Stimulated activated CD4-positive, alpha-beta T cell treated with anti-CD3 and anti-CD28 coated beads, Interleukin-12 subunit alpha, Interleukin-12 subunit beta, amount 100 ng/mL, for 24 hours (primary cell): ENCODE measurements at regions not wholly inside any gene's neighbourhood (a gene's known extent, or its start where the extent isn't known, plus 50 kb on each side); places are given as distances from the start of the nearest gene placed in this dataset.
"Not testable (repeated sequence)": the region's sequence is repeated elsewhere in the genome, so short reads cannot be mapped to it uniquely, and the experiment has no call there.

Source experiments
- DNase-seq, 2 experiments: peaks; one replicate each; pipeline ENCODE4 v3.0.0-alpha.2; 2020; ENCODE audit warnings: low read depth in 2 of 2

DNA sequence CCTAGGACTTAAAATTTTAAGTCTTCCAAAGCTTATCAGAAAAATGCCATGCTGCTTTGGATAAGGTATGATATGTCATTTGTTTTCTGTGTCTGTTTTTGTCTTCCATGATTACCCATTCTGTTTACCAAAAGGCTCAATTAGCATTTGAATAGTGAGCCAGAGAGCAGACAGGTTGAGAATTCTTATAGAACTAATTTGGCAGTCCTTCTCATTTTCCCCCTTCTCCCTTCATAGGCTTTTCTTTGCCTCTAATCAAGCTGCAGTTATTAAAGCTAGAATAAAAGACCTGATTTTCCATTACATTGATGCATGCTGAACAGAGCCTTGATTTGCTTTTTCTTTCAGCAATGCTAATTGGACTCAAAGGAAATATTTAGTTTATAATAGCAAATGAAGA is 993.0 kb downstream of the MAT2B start:
- DNase-seq = no peak

DNA sequence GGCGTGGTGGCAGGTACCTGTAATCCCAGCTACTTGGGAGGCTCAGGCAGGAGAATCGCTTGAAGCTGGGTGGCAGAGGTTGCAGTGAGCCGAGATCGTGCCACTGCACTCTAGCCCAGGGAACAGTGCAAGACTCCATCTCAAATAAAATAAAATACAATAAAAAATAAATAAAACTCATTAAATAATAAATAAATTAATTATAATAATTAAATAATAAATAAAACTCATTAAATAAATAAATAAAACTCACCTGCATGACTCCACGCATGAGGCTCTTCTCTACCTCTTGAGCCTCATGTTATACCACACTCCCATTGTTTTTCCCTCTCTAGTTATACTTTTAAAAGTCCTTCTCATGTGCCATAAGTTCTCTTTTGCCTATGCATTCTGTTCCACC is 995.4 kb downstream of the MAT2B start:
- DNase-seq = no peak

DNA sequence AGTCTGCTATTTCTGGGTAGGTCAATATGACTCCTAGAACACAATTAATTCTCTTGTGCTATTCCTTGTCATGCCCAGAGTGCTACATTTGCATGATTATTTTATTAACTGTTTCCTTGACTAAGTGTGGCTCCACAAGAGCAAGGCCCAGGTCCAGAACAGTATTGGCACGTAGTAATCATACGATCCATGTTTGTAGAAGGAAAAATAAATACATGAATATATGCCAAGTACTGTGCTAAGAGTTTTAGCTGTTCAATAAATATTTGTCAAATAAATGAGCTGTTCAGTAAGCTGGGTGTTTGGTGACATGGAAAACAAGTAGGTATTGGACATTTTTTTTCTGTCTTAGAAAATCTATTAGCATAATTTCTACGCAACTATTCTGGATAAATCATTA is 995.9 kb downstream of the MAT2B start:
- no peak for DNase-seq

DNA sequence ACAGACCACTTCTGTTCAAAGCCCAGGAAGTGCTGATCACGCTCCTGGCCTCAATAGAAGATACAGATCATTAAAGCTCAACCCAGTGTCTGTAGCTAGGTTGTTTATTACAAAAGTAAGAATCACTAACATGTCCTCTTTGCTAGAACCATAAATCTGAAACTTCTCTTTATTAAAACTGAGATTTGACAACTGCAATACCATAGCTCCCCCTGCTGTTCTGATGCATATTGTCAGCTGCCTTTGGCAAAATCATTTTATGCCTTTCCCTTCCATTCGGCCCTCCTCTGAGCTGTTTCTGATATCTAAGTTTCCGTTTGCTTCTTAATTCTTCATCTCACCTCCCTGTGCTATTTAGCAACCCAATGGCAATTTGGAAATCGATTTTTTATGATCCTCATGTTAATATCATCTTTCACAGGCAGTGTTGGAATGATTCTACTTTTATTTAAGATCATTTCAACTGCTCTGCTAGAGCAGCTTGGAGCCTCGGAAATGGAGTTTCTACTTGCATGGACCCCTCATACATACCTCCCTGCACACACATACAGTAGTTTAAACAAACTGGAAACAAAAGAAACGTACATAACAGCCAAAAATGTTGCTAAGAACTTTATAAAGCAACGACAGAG is 998.8 kb downstream of the MAT2B start:
- DNase-seq = no peak

DNA sequence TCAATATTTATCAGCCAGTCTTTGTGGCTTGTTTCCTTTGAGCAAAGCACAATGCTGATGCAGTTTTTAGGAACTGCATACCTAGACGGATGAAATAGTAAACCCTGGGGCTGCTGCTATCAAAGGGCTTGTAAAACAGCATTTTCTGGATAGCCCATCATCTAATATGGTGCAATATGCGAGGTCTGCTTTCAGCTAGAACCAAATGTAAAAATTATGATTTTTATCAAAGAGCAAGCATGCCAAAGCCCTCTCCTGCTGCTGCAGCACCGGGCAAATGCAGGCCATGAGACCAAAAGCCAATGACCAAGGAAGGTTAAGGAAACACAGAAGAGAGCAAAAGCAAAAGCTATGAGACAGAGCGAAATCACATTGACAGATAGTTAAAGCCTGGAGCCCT is 1000.4 kb downstream of the MAT2B start:
- no peak for DNase-seq

DNA sequence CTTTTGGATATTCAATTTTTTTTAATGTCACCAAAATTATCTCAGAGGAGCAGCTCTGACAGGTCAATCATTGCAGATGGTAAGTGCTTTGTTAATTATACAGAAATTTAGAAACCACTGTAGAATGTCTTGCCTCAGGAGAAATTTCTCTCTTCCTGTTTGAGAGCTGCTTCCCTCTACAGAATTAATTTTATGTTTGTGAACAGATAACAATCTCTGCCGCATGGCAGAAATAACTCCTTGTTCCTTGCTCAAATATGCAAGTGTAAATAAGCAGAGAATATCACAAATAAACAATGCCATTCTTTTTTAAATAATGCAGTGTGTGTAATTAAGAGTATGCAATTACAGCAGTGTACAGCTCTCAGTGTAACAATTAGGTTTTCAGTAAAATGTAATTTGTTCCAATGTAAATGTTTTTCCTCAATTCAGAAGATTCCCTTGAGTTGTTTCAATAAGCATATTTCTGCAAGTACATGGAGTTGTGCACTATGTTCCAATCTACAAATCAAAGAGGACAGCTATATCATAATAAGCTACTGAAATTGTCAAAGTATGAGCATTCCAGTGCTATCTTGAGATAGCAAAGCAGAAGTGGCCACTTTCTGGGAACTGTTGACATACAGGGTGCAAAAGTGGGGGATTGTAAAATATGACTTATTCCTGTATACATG is 1012.8 kb downstream of the MAT2B start:
- DNase-seq = no peak

DNA sequence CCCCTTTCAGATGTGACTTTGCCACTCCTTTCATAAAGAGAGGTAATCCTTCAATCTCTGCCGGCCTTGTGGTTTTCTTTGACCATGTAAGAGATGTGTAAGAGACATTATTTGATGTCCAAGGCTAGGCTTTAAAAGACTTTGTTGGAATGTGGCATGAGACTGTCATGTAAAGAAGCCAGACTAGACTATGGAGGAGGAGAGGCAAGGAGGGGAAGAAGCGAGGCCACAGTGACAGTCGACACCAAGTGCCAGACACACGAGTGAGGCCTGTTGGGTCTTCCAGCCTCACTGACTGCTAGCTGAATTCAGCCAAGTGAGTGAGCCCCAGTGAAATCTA is 1013.3 kb downstream of the MAT2B start:
- DNase-seq = no peak

DNA sequence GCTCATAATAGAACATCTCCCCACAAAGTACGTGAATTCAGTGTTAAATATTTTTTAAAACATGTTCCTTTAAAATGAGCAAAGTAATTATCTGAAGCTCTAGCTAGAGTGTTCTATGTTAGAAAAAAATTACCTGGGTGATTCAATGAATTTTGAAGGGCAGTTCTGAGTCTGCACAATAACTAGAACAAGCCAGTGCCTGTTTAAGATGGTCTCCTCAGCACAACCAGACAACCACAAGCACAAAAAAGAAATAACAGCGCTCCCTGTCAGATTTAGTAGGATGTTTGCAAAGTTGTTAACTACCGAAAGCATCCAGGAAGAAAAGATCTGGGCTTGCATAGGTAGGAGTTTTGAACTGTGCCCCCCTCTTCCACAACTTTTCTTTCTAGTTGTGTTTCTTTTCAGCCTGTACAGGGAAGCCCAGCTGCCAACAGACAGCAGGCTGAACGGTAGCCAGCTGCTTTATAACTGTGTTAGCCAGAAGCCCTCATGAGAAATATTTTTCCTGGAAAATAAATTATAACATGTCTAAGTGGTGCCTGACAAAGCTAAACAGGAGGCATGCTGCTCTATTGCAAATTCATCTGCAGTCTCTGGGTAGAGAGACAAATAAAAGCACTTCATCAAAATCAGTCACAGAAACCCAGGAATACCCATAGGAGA is 1026.9 kb downstream of the MAT2B start:
- no peak for DNase-seq

DNA sequence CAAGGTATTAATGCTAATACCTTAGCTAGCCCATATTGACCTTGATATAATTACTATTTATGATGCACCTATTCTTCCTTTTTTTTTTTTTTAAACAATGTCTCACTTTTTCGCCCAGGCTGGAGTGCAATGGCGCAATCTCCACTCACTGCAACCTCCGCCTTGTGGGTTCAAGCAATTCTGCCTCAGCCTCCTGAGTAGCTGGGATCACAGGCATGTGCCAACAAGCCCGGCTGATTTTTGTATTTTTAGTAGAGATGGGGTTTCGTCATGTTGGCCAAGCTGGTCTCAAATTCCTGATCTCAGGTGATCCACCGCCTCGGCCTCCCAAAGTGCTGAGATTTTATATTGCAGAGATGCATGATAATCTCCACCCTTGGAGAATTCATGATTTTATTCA is 1028.0 kb downstream of the MAT2B start:
- DNase-seq = not testable (repeated sequence)

DNA sequence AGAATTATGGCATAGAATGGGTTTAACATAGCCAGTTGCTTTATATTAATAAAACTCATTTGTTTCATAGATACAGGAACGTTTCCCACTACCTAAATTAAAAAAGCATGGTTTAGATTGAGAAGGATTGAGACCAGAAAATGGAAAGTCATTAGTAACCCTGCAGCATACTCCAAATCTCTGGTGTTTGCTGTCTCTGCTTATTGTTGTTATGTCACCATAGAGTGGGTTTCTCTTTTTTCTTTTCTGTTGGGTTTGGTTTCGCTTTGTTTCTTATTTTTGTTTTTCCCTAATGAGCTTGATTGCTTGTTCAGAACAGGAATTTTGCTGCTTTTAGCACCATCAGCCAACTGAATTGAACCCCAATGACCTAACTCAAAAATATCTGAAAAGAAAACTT is 1034.8 kb downstream of the MAT2B start:
- DNase-seq = no peak

DNA sequence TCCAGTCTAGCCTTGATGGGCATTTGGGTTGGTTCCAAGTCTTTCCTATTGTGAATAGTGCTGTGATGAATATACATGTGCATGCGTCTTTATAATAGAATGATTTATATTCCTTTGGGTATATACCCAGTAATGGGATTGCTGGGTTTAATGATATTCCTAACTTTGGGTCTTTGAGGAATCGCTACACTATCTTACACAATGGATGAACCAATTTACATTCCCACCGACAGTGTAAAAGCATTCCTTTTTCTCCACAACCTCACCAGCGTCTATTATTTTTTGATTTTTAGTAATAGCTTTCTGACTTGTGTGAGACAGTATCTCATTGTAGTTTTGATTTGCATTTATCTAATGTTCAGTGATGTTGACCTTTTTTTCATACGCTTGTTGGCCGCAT is 1040.1 kb downstream of the MAT2B start:
- DNase-seq = no peak

DNA sequence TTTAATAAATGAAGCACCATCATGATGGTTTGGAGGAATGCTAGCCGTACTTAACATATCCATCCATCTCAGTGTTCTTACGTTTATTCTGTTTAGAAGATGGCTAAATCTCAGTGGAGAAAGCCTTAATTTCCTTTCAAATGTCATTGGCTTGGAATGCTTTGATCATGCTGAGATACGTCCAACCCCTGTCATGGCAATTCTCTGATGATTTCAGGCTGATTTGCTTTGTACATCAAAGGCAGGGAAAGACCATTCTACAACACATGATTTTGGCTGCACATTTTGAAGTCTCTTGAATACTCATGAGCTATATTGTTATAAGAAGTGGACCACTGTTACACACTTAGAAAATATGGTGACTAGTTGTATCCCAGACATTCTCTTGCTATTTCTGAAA is 1048.4 kb downstream of the MAT2B start:
- DNase-seq = no peak

DNA sequence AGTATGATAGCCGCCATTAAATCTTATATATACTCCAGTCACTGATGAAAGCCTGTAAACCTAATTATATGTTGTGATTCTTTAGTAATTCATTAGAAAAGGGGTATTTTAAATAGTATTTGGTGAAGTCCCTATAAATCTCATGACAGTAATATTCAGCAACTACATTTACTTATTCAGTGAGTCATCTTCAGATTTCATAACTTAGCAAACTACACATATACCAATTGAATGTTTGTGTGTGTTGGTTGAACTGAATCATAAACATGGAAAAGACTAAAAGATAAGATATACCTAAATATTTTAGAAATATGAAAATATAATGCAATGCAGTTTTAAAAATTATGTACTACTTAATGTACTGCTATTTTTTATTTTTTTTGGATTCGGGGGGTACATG is 1050.4 kb downstream of the MAT2B start:
- DNase-seq = no peak

DNA sequence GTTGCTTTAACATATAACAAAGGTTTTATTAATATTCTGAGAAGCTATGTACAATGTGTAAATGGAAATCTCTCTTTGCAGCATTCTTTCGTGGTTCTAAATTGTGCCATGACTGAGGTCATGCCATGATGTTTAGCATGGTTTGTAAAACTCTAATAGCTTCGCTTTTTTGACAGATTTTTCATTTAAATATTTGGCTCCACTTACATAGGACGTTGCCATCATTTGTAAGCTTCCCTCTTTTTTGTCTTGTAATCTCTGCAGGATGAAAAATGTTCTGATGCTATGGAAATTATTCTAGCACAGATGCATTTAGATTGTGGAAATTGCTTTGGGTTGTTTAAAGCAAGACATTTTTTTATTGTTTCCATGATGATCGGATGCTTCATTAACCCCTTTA is 1054.8 kb downstream of the MAT2B start:
- no peak for DNase-seq

DNA sequence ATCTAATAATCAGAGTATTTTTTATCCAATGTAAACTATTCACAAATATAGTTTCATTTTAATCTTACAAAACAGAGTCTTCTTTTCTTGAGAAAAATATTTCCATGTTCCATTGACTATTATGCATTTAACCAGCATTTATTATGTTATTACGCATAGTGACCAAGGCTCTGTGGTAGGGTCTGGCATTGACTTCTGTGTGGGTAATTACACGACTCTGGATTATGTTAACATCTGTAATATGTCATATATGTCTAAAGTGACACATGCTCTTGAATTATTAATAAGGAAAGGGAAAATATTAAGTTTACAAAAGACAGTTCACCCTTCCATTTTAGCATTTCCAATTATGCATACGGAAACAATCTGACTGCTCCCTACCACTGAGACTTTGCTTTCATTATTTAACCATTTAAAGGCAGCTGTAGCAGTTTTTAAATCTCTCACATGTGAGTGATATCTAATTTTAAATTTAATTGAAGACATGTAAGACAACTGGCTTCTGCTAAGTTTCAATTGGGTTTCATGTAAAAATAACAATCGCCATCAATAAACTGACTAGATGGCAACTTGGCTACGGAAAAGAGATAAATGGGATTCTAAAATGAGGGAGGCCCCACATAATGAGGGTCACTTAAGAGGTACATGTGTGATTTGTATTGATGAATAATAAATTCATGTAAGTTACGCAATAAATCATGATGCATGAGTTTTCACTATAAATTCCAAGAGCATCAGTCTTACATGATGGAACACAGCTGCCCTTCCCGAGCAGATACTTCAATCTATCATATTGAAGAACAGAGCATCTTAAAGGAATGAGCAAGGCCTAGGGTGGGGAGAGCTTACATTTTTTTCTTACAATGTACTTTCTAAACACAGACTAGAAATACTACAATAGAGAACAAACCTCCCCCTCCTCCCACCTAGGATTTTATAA is 1056.8 kb downstream of the MAT2B start:
- DNase-seq = no peak

DNA sequence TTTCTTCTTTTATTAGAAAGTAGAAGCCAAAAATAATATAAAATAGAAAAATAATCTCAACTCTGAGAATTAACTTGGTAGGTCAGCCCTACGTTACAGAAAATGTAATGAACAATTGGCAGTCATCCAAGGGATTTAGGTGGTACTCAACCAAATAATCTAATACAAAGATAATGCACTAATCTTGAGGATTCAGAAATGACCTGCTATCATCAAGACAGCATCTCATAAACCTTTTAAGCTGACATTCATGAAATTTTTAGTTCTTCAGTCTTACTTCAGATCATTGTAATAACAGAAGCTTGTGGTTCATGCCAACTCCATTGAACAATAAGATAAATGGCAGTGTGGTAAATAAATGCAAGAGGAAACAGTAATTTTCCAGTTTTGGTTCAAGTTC is 1058.0 kb downstream of the MAT2B start:
- no peak for DNase-seq

DNA sequence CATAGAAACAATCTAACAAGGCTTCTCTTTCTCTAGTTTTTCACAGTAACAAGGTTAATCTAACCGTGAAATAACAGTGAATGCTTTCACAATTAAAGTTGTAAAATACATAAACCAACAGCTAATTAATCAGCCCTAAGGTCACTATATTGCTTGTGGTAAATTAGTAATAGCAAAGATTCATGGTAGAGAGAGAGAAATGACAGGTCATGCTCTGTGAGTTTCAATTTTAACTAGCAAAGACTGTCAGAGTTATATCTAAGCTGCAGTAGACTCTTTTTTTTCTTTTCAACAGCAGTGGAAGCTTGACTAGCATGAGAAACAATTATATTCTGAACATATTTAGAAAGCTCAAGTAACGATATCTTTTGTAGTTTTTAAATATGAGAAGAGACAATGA is 1068.0 kb downstream of the MAT2B start:
- DNase-seq = no peak

DNA sequence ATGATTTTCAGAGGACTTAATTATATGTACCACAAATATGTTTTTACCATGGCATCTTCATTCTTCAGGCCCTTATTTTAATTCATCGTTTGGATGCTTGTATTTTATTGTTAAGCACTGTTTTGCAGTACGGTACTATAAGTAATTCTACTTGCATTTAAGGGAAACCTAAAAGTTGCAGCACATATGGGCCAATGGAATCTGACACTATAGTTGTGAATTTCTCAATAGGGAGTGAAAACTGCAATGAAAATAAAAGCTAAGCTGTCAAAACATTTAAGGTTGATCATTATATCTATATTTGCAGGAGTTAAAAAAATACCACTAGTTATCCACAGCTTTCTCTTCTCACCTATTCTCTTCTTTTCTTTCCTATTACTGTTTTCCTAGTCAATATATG is 1071.8 kb downstream of the MAT2B start:
- DNase-seq = no peak

DNA sequence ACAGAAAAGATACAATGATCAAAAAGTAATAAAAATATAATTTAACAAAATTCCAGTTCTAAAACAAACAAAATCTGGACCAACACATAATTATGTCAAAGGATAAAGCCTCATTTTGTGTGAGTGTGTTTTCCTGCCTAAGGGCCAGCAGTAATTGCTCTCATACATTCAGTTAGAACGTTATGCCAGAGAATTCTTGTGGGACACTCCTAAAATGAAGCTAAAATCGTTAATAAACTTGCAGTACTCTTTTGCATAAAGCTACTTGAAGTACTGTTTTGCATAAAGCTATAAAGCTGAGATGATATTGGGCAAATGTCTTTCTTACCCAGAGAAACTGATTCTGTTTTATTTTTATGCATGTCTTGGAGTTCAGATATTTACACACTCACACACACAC is 1072.3 kb downstream of the MAT2B start:
- no peak for DNase-seq

DNA sequence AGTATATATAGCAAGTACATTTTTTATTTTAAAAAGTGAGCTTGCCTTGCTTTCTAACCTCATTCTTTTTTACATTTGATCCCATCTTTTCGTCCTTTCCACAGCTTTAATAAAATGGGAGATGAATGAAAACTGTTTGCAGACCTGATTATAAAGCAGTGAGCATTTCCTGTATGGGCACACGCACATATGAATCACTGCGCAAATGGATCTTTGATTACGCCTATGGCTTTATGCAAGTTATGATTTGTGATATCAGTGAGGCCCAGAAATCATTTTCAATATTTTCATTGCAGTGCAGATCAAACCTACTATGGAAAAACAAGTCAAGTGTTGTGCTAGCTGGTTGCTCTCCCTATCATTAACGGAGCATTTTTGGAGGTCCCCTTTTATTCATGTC is 1073.0 kb downstream of the MAT2B start:
- DNase-seq = no peak

DNA sequence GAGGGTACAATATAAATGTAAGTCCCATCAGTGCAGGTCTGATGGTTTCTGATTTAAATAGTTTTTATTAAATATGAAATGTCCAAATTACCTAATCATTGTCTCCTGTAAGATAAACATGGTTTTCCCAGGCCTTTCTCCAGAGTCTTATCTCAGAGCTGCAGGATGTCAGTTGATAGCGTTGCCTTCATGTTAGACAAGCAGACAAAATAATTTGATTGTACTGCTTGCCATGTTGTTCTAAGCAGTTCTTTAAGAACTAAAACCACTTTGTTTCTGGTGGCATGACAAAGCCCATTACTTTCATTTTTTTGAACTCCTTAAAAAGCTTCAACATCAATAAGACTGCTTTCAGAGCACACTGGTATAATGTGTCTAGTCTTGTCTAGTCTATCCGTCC is 1073.5 kb downstream of the MAT2B start:
- DNase-seq = no peak

DNA sequence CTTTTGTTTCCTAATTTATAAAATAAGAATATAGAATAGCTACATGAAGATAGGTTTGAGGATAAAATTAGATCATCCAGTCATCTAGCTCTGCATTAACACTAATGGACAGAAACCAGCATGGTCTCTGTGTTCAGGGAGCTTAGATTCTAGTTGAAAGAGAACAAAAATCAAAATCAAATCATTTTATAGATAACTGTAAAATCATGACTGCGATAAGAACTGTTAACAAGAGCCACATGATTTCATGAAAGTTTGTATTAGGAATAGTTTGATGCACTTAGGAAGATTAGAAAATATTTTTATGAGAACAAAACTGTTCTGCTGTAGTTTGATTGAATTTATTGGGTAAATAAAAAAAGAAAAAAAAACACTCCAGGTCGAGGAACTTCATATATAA is 1074.7 kb downstream of the MAT2B start:
- no peak for DNase-seq

DNA sequence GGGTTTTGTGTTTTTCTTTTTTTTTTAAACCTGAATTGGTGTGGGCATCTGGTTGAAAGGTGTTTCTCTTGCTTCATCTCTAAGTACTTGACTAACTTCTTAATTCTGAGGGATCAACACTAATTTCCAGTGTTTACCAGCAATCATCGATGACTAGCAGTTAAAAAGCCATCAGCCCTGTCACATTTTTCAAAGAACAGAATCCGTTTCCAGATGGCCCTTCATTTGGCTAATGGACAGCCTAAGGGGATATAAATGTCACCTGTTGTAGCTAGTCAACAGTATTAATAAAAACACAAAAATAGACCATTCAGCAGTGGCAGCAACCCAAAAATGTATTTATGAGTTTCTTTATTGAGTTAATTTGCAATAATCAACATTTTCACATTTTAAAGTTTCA is 1076.5 kb downstream of the MAT2B start:
- DNase-seq = no peak
